ENCODE measurements at regions not wholly inside any gene's neighbourhood (a gene's known extent, or its start where the extent isn't known, plus 50 kb on each side); places are given as distances from the start of the nearest gene placed in this dataset.
A peak's percentile ranks its signal among the peaks of the same experiment; 100 is the strongest.

DNA sequence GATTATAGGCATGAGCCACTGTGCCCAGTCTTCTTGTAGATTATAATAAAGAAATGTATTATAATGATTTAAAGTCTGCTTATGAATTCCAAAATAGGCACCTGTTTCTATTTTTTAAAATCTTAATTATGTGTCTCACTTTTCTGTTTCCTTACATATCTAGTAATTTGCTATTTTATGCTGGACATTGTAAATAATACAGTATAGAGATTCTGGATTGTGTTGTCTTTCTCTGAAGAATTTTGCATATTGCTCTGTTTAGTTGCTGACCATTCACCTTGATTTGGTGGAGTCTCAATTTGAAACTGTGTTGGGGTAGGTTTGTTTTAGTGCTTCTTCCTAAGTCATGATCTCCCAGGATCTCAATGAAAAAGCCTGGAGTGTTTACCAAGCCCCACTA lies 102.8 kb downstream of the C9orf50 start:
- no peak for DNase-seq
- no peak for TF ChIP-seq POLR2A (IDR thresholded peaks at IDR 0.05)
- TF ChIP-seq, protein P1, sequence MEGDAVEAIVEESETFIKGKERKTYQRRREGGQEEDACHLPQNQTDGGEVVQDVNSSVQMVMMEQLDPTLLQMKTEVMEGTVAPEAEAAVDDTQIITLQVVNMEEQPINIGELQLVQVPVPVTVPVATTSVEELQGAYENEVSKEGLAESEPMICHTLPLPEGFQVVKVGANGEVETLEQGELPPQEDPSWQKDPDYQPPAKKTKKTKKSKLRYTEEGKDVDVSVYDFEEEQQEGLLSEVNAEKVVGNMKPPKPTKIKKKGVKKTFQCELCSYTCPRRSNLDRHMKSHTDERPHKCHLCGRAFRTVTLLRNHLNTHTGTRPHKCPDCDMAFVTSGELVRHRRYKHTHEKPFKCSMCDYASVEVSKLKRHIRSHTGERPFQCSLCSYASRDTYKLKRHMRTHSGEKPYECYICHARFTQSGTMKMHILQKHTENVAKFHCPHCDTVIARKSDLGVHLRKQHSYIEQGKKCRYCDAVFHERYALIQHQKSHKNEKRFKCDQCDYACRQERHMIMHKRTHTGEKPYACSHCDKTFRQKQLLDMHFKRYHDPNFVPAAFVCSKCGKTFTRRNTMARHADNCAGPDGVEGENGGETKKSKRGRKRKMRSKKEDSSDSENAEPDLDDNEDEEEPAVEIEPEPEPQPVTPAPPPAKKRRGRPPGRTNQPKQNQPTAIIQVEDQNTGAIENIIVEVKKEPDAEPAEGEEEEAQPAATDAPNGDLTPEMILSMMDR (IDR thresholded peaks at IDR 0.05): no peak
- no peak for ATAC-seq
- no peaks in the 10 kb centered on the region for H3K27me3 ChIP-seq
- no peak overlapping the region for H3K4me3 ChIP-seq
- intact Hi-C loops (cut with DNase I): no loop called here
- no peaks in the 10 kb centered on the region for H3K9me3 ChIP-seq
- H3K27ac ChIP-seq: no peak overlapping the region
- H3K4me1 ChIP-seq: no peaks in the 10 kb centered on the region
- H3K36me3 ChIP-seq: no peaks in the 10 kb centered on the region

DNA sequence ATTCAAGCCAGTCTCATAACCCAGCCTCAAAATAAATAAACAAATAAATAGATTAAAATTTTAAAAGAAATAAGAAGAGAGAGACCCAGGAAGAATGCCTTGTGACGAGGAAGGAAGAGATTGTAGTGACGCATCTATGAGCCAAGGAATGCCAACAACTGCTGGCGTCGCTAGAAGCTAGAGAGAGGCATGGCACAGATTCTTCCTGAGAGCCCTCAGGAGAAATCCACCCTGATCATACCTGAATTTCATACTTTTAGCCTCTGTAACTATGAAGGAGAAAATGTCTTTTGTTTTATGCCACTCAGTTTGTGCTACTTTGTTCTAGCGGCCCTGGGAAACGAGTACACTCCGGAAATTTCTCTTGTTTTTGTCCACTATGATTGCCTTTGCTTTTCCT lies 103.9 kb downstream of the C9orf50 start:
- Histone ChIP-seq H3K27ac (no peak overlapping the region), H3K9me3 (no peaks in the 10 kb centered on the region), H3K4me1 (no peaks in the 10 kb centered on the region), H3K4me3 (no peak overlapping the region), H3K36me3 (no peaks in the 10 kb centered on the region), H3K27me3 (no peaks in the 10 kb centered on the region)
- intact Hi-C loops (cut with DNase I): no loop called here
- DNase-seq (no peak), ATAC-seq (no peak)
- TF ChIP-seq POLR2A (IDR thresholded peaks at IDR 0.05): no peak
- TF ChIP-seq, protein P1 (IDR thresholded peaks at IDR 0.05): no peak
- 80% methylated on average over 6 of the region's 7 CpGs for WGBS (ENCODE audit: insufficient coverage, low coverage, low lambda C conversion rate, missing lambda C conversion rate)

DNA sequence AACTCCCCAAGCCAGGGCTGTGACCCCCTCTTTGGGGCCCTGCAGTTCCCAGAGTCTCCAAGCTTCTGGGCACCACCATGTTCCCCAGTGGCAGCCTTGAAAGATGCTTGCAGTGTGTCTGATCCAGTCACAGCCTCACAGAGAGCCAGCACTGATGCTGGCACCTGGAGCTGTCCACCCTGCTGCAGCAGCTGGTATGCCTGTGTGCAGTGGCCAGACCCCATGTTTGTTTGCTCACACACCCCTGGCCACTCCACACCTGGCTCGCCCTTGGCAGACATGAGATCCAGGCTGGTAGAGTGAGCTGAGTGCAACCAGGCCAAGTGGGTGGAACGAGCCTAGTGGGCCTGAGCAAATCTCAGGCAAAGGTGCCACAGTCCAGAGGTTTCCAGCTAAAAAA lies 106.0 kb downstream of the C9orf50 start:
- H3K9me3 ChIP-seq: no peaks in the 10 kb centered on the region
- no CpG with 5 or more reads among the region's 2 CpGs for WGBS (ENCODE audit: insufficient coverage, low coverage, low lambda C conversion rate, missing lambda C conversion rate)
- no peak for DNase-seq
- H3K27me3 ChIP-seq: no peaks in the 10 kb centered on the region
- intact Hi-C loops (cut with DNase I): no loop called here
- no peak for ATAC-seq
- no peak overlapping the region for H3K27ac ChIP-seq
- H3K4me3 ChIP-seq: no peak overlapping the region
- H3K36me3 ChIP-seq: no peaks in the 10 kb centered on the region
- H3K4me1 ChIP-seq: no peaks in the 10 kb centered on the region
- no peak for TF ChIP-seq POLR2A (IDR thresholded peaks at IDR 0.05)
- TF ChIP-seq, protein P1 (IDR thresholded peaks at IDR 0.05): no peak

DNA sequence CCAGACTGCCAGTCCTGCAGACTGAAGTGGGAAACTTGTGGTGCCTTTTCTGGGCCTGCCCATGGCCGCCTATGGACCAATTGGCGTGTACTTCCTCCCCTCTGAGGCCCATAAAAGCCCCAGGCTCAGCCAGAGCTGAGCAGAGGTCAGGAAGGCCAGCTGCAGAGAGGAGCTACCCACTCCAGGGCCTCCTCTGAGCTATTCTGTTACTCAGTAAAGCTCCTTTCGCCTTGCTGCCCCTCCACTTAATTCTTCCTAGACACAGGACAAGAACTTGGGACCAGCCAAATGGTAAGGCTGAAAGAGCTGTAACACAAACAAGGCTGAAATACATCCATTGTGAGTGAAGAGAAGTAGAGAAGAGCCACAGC lies 106.4 kb downstream of the C9orf50 start:
- Histone ChIP-seq H3K27me3 (no peaks in the 10 kb centered on the region), H3K4me3 (no peak overlapping the region), H3K9me3 (no peaks in the 10 kb centered on the region), H3K4me1 (no peaks in the 10 kb centered on the region), H3K27ac (no peak overlapping the region), H3K36me3 (no peaks in the 10 kb centered on the region)
- 0% methylated on average over 1 of the region's 3 CpGs for WGBS (ENCODE audit: insufficient coverage, low coverage, low lambda C conversion rate, missing lambda C conversion rate)
- TF ChIP-seq, protein P1 (IDR thresholded peaks at IDR 0.05): no peak
- TF ChIP-seq POLR2A (IDR thresholded peaks at IDR 0.05): no peak
- intact Hi-C loops (cut with DNase I): no loop called here
- no peak for DNase-seq
- no peak for ATAC-seq

DNA sequence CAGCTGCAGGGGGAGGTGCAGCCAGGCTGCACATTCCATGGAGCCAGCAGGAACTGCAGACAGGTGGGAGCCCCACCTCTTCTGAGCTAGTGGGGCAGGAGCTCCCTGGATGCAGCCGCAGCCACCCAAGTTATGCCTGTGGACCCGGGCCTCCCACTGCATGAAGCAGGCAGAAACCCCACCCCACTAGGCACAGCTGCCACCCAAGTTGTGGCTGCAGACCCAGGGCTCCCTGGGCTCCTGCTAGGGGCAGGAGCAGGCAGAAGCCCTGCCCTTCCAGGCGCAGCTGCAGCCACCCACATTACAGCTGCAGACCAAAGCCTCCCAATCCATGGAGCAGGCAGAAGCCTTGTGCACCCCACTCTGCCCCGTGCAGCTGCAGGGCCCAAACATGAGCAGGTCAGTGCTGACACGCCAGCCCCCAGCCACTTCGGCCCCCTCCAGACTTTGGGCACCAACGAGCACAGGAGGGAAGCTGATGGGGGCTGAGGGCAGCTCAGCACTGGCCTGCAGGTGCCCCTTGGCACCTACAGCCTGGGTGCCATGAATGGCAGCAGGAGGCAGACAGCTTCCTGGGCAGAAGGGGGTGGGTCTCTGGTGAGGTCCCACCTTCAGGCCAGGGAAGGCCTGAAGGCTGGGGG lies 106.9 kb downstream of the C9orf50 start:
- no peak overlapping the region for H3K27ac ChIP-seq
- no peaks in the 10 kb centered on the region for H3K27me3 ChIP-seq
- no peaks in the 10 kb centered on the region for H3K9me3 ChIP-seq
- no peak overlapping the region for H3K4me3 ChIP-seq
- ATAC-seq: peak in 1 of 4 donors; percentile 26
- no peak for DNase-seq
- TF ChIP-seq, protein P1 (IDR thresholded peaks at IDR 0.05): no peak
- no peak for TF ChIP-seq POLR2A (IDR thresholded peaks at IDR 0.05)
- H3K4me1 ChIP-seq: no peaks in the 10 kb centered on the region
- intact Hi-C loops (cut with DNase I): no loop called here
- no peaks in the 10 kb centered on the region for H3K36me3 ChIP-seq
- WGBS (ENCODE audit: insufficient coverage, low coverage, low lambda C conversion rate, missing lambda C conversion rate): 93% methylated on average over 2 of the region's 7 CpGs
